SIG-M5 (cell line): ENCODE measurements at regions not wholly inside any gene's neighbourhood (a gene's known extent, or its start where the extent isn't known, plus 50 kb on each side); places are given as distances from the start of the nearest gene placed in this dataset.
"Not testable (repeated sequence)": the region's sequence is repeated elsewhere in the genome, so short reads cannot be mapped to it uniquely, and the experiment has no call there.

ENCODE experiments used
- DNase-seq: peaks from one replicate; lab custom pipeline; 2025; lab: John Stamatoyannopoulos, UW

DNA sequence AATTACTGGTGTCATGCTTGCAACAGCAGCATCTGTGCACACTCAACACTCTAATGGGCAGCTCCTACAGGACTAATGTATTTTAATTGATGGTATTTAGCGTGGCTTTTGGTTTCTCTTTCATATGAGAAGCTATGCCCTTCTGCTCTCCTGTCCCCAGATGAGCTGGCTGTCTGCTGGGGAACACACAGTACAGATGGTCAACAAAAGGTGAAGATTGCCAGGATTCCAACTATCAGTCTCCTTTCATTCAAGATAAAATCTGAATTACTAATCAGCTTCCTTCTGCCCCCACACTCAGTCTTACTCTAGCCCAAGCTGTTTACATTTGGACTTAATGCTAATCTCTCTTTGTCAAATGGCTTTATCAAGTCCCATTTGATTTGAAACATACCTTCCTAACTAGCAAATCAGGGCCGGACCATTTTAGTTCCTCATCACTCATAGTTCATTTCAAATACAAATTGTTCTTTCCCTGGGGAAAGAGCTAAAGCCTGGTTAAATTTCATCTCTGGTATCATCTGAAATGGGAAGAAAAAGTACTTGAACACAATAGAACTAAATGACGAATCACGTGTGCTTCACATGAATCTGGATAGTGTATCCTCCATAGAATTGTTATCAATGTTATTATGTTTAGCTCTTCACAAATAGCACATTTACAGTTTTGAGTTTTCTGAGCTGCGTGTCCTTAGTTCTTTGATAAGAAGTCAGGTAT lies 988.0 kb downstream of the PCDH17 start:
- no peak for DNase-seq

DNA sequence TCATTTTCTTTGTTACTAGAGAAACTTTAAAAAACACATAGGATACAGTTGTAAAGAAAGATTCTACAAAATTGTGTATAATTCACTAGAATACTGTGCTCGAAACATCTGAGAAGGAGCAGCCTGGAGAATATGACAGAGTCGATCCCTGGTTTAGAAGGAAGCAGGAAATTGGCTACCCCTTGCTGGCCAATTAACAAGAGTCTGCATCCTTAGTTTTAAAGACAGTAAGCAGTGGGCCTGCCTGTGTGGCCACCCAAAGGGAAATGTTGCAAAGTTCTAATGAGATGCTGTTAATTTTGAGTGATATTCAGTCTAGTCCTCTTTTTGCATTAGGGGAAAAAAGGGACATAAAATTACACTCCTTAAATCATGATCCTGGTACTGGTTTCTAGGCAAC lies 988.6 kb downstream of the PCDH17 start:
- DNase-seq = no peak

DNA sequence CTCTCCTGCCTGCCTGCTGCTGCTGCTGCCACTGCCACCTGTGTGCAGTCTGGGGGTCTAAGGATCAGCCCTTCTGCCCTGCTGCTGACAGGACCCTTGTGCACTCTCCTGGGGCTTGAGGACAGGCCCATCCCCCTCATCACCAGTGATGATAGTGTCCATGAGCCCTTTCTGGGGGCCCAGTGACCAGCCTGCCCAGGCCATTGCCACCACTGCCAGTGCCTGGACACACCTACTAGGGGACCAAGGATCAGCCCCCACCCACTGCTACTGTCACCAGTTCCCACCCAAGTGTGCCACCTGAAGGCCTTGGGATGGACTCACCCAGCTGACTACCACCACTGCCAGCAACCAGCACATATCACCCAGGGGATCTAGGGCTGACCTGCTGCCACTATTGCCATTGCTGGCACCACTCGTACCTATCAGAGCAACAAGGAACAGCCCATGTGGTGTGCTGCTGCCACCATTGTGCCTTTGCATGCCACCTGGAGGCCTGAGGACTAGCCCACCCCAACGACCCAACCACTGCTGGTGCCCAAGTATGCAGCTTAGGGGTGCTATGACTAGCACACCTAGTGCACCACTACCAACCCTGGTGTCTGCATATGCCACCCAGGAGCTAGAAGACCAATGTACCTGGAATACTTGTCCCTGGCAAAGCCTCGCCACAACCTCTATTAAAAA lies 994.3 kb downstream of the PCDH17 start:
- no peak for DNase-seq

DNA sequence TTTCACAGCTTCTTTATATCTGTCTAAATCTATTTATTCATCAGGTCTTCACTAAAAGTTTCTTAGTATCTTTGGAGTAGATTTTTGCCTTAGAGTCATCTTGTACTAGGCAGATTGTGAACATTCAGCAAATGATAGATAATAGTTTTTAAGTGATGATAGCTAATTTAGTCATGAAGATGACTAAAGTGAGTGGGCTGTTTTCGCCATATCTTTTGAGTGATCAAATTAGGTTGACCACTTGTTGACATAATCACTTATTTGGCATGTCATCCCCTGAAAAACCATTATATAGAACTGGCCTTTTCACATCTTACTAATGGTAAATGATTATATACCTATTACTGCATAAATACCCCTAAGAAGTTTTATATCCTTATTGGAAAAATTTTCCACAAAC lies 999.2 kb downstream of the PCDH17 start:
- DNase-seq = no peak

DNA sequence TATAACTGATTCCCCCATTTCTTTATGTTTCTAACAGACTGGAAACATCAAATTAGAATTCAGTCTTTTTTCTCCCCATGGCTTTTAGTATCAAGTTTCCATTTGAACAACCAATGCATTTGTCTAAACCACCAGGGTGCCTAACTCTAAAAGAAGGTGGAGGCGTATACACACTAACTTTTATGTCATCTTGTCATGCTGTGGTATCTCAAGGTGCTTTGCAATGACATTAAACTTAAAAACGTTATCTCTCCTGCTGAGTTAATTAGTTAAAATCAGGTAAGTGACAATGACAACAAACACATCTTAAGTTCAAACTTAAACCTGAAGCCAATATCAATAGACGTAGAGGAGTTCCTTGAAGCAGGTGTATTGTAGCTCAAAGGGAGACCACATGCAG lies 1001.7 kb downstream of the PCDH17 start:
- DNase-seq = no peak

DNA sequence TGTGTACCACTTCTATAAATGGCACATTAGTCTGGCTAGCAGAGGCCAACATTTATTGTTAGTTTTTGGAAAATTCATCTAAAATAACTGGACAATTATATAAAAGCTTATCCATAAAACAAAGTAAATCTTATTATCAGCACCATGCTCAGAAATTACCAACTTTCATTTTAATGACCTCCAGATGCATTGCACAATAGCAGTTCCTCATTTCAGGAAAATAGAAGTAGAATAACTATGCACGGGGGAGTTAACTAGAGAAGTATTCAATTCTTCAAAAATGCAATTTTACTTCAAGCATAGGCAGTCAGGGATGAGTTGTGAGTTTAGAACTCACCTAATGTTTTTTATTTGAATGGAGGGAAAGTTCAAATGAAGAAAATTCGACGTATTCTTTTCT lies 1023.5 kb downstream of the PCDH17 start:
- DNase-seq = no peak

DNA sequence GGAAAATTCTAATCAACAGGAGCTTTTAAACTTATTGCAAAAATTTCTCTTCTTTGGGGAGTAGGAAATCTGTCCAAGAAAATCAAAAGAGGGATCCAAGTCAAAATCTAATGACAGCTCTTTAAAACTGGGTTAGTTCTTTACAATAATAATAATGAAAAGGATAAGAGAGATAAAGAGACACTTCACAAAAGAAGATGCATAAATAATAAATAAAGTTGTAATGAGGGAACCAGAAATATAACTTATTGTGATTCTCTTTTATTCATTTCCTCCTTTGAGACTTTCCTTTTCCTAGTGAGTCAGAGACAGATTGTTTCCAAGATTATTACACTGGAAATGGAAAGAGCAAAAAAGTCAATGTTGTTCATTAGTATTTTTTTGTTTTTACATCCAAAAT lies 1029.3 kb downstream of the PCDH17 start:
- DNase-seq = no peak

DNA sequence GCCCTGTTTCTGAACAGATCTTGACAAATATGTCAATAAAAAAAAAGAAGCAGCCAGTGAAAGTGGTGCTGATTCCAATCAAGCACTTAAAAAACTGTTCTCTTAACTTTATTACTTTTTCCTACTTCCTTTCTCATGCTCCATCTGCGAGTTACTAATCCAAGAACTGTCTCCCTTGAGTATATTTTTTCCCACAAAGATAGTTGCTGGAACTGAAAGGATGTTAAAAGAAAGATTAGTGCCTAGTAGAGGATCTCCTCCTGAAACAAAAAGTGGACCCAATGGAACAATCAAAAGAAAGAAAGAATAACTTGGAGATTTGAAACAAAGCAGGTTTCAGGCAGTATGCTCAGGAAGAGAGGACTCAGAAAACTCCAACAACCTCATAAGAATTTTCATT lies 1034.8 kb downstream of the PCDH17 start:
- no peak for DNase-seq

DNA sequence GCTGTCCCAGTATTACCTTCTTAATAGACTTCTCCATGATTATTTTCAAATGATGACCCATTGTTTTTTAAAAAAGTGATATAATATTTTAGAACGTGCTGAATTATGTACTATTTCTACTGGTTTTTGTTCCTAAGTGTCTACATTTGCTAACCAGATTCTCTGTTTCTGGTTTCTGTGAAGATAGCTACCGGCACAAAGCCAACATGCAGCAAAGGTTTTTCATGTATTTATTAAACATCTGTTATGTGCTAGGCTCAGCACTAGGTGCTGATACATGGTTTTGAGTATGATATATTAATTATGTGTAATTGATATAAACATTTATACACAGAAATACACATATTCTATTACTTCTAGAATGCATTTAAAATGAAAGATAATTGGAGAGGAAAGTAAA lies 1035.6 kb downstream of the PCDH17 start:
- DNase-seq = no peak

DNA sequence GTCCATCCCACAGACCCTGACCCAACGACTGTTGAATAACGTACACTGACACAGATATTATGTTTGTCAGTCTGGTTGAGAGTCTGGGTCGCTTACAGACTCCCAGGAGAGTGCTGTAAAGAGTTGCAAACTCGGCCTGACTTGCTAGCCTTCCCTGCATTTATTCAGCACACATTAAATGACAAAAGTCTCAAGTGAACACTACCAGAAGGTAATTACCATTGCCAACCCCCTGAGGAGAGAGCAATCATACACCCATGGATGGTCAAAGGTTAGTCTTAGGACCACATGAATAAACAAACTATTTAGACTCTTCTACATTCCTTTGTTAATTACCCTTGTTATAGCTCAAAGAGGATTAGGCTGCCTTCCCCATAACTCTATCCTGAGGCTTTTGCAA lies 1048.6 kb downstream of the PCDH17 start:
- DNase-seq = no peak

DNA sequence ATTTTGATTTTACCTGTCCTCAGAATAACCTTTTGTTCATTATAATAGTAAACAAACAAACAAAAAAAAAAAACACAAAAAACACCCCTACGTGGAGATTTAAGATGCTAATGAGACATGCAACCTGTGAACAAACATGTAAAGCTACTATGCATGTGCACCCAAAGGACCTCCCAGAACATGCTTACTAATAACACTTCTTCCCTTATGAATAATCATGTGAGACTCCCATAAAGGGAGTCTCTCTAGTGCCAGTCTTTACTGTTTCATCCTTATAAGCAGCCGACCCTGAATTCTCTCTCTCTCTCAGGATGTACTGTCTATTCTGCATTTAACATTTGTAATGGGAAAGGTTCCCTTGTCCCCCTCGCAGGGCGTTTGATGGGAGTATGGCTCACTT lies 1051.1 kb downstream of the PCDH17 start:
- no peak for DNase-seq

DNA sequence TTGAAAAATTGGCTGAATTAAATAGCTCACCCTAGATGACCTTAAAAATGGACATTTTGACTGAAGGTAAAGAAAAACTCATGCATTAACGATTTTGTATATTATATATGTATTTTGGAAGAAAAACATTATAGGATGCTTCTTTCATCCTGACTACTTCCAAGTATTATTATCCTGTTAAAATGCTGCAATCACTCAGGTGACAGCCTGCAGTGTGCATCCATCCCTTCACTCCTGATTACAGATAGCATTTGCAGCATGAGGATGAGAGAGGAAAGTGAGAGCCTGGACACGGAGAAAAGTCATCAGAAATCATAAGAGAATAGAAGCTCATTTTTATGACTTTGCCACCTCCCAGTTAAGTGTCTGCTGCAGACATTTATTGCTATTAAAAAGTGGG lies 1055.6 kb downstream of the PCDH17 start:
- no peak for DNase-seq

DNA sequence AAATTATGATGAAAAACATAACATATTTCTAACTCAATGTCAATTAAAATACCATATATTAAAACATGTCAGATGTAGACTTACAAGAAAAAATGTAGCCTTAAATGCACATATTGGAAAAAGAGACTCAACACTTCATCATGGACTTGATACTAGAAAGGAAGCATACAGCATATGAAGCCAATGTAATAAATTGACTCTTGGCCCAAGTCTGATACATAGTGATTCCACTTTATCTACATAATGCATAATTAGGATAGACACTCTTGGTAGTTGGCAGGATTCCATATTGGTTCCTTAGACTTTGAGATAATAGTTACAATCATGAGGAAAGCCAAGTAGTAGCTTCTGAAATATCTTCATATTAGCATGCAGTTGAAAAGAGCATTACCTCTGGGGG lies 1067.0 kb downstream of the PCDH17 start:
- DNase-seq = no peak

DNA sequence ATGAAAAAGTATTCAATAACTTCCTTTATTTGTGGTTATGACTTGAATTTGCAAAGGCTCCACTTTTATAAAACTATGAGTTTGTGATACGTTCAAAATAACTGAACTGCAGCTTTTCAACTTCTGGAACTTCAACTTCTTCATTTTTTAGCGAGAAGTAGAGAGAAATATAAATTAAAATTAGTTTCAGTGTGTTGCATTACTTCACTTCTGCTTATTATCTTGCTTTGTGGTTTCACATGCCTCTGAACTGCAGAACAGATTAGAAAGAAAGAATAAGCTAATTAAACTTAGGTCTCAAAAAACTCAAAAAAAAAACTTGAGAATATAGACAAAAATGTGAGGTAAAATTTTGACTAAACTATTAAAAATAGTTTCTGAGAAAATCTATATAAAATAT lies 1073.4 kb downstream of the PCDH17 start:
- no peak for DNase-seq

DNA sequence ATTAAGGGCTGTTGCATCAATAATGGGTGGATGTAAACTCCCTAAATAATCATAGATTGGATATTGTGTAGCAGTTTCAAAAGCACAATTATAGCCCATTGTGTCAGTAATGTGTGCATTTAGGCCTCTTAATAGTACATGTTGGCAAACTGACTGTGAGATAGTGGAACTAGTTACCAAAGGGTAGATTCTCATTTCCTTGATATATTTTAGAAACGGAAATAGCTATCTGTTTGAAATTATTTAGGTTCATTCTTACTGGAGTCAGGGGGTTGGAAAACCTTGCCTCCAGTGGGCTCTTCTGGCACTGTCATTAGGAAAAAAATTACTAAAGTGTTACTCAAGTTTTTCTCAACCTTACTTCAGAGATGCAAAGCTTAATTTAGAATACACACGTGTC lies 1074.9 kb downstream of the PCDH17 start:
- no peak for DNase-seq

DNA sequence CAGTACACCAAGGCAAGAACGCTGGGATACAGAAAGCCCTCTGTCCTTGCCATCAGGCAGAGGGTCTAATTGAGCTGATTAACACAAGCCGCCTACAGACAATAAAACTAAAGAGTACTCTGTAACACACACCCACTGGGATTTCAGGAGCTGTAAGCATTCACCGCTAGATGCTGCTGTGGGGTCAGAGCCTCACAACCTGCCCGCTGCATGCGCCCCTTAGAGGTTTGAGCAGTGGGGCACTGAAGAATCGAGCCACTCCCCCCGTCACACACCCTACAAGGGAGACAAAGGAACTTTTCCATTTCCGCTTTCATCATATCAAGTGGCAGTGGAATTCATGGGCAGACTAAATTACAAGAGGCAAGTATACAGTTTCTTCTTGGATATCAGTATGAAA lies 1080.6 kb downstream of the PCDH17 start:
- DNase-seq = no peak

DNA sequence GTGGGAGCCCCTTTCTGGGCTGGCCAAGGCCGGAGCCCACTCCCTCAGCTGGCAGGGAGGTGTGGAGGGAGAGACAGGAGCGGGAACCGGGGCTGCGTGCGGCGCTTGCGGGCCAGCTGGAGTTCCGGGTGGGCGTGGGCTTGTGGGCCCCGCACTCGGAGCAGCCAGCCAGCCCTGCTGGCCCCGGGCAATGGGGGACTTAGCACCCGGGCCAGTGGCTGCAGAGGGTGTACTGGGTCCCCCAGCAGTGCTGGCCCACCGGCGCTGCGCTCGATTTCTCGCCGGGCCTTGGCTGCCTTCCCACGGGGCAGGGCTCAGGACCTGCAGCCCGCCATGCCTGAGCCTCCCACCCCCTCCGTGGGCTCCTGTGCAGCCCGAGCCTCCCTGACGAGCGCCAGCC lies 1082.5 kb downstream of the PCDH17 start:
- DNase-seq = not testable (repeated sequence)

DNA sequence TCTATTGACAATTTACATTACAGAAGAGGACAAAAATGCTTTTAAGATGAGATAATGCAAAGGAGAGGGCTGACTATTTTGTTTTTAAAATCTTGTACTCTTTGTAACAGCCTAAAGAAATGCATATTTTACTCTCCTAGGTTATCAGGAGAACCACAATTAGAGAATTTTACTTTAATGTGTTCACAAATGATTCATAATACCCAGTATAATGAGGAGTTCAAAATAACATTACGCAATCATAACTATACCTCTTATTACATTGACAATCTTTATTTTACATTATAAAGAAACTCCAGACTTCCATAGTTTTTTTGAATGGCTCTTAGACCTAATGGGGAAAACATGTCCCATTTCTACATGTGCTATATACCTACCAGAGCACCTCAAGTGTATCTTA lies 1089.7 kb downstream of the PCDH17 start:
- DNase-seq = no peak

DNA sequence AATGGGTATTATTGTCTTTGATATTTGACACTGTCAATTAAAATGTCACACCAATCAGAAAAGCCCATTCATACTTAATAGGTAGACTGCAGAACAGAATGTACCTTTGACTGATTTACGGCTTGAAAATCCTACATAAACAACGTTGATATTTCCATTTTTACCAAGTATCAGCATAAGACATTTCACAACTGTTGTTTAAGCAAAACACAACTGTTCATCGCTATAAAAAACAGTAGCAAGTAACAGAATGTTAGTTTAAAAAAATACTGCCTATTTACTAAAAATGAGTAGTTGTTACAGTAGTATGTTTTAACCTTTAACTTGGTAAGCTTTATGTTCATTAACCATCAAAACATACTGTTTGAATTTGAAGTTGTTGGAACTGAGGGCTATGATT lies 1096.6 kb downstream of the PCDH17 start:
- DNase-seq = no peak

DNA sequence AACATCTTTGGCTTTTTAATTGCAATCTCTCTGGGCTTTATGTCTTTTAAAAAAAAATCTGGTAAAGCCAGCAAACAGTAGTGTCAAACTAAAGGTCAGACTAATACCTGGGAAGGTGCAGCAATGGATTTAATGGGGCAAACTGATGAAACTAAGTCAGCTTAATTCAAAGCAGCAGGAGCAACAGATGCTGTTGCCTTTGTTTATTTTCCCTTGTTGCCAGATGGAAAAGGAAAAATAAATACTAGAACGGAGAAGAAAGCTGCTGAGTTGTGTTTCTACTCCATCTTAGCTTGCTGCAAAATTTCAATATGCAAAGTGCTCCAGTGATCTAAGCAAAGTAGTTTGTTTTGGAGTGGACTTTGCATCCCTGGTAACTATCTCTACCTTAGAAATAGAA lies 1097.8 kb downstream of the PCDH17 start:
- DNase-seq = no peak

DNA sequence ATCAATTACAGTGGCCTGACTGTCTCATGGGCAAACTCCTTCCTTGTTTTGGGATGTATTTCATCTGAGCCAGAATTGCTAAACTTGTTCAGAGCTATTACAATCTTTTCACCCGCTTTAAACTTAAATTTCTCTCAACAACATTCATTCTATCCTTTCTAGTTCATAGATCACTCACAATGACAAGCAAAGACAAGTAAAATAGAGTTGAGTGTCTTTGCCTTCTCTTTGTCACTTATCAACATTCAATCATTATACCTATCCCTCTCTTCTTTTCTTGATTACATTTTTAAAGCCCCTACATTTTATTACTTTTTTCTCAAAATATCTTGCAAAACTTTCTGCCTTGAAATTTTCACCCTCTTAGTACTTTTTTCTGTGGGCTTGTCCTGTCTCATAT lies 1113.1 kb downstream of the PCDH17 start:
- DNase-seq = no peak

DNA sequence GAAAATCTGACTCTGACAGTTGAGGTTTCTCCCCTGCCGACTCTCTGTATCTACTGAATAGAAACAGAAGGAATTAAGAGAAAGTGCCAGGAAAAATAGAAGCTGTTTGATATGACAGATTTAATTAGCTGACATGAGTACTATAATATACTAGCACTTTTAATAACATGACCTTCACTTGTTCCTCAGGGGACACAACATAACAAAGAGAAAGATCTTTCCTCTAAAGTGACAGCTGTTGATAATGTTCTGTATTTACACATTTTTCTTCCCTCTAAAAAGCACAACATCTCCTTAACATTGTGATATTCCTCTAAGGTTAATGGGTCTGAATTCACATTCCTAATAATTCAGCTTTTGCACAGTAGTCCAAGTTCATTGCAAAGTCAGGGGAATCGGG lies 1136.0 kb downstream of the PCDH17 start:
- no peak for DNase-seq

DNA sequence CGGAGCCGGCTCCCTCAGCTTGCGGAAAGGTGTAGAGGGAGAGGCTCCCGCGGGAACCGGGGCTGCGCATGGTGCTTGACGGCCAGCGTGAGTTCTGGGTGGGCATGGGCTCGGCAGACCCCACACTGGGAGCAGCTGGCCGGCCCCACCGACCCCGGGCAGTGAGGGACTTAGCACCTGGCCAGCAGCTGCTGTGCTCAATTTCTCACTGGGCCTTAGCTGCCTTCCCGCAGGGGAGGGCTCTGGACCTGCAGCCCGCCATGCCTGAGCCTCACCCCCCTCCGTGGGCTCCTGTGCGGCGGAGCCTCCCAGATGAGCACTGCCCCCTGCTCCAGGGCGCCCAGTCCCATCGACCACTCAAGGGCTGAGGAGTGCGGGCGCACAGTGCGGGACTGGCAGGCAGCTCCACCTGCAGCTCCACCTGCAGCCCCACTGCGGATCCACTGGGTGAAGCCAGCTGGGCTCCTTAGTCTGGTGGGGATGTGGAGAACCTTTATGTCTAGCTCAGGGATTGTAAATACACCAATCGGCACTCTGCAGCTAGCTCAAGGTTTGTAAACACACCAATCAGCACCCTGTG lies 1141.8 kb downstream of the PCDH17 start:
- DNase-seq = no peak

DNA sequence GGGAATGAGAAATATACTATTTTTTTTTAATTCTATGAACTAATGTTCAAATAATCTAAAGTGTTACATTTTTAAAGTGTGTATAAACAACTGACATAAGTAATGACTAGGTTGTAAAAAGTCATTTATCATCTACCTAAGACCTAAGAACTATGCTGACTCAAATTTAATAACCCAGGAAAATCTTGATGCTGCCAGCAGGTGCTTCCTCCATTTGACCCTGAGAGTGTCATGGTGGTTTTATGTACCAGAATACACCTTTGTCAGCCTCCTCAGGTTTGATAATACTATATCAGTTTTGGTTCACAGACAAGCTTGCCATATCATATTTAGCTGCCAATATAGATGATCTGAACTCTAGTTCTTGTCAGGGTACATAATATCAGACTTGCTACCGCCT lies 1151.2 kb downstream of the PCDH17 start:
- DNase-seq = no peak
